Pancreas (tissue), 10 donors: ENCODE measurements at regions not wholly inside any gene's neighbourhood (a gene's known extent, or its start where the extent isn't known, plus 50 kb on each side); places are given as distances from the start of the nearest gene placed in this dataset.

Experiments
- ATAC-seq, 4 donors: fragments of 200-7000 bp; cut with Tn5 transposase; one replicate each; pipeline versions ENCODE4 v1.8.0 to v1.9.1; 2020; ENCODE audit warnings: mild to moderate bottlenecking in 4 of 4, moderate library complexity in 4 of 4
- DNase-seq, 6 donors: peaks; one replicate each; pipeline ENCODE4 v3.0.0-alpha.2; 2020
- FAIRE-seq: peaks from 2 replicates; lab custom pipeline; 2012; peaks lifted over from hg19 to GRCh38; lab: Jason Lieb, UNC
- H3K27ac ChIP-seq, 4 donors: fragments of 200-600 bp; sonication (generic); 1 replicate in 3 of 4; 2 replicates in 1 of 4; pipeline versions ENCODE4 v1.5.0 to v1.8.0; 2020
- H3K27me3 ChIP-seq, 4 donors: fragments of 200-600 bp; one replicate each; pipeline ENCODE4 v1.8.0; 2021
- H3K36me3 ChIP-seq, 3 donors: fragments of 200-600 bp; sonication (generic) in 1 of 3; one replicate each; pipeline versions ENCODE4 v1.5.0 to v1.8.0; 2020 to 2021
- H3K4me1 ChIP-seq, 3 donors: fragments of 200-600 bp; one replicate each; pipeline ENCODE4 v1.8.0; 2021
- H3K4me3 ChIP-seq, 4 donors: fragments of 200-600 bp; sonication (generic) in 2 of 4; one replicate each; pipeline versions ENCODE4 v1.5.0 to v1.8.0; 2020 to 2021
- H3K9me3 ChIP-seq, 4 donors: fragments of 200-600 bp; one replicate each; pipeline ENCODE4 v1.8.0; 2021
- WGBS, 2 donors: extraction: QIAGEN DNeasy Blood & Tissue Kit; methylation state at CpG; one replicate each; pipeline ENCODE4 v1.1.7; 2013; 5-methylcytosine and 5-hydroxymethylcytosine counted together
- intact Hi-C, 3 donors: fragments of 100-400 bp; cut with DNase I; formaldehyde crosslinking; loops; one replicate each; pipeline versions ENCODE4 v1.11.1 to v1.14.2; 2022
- TF ChIP-seq, protein P1 (sequence below), 4 donors: fragments of 200-600 bp; sonication (generic) in 3 of 4; IDR thresholded peaks; one replicate each; pipeline versions ENCODE4 v1.5.0 to v1.8.0; 2021; ENCODE audit warnings: antibody characterized with exemption in 4 of 4
- donor health status: healthy with polysubstance abuse.
- donor health status: DM: no; HTN: no; CAD: no; lungs with moderate emphysema.
- donor health status: DM: no; HTN: no; CAD: no.
- donor health status: control.
- donor health status: control.
- donor health status: Bipolar disorder and iron deficiency.
- donor health status: DM: yes; HTN: yes; CAD: no.
- donor health status: DM: no; HTN: no; CAD: no.
- donor health status: DM: no; HTN: no; CAD: no.
- donor health status: DM: yes; HTN: yes; CAD: no.

GRCh38 chr3:81268526-81268925, 492.9 kb downstream of the GBE1 start:
- H3K27me3 ChIP-seq, result no peaks in the 10 kb centered on the region
- no peak for FAIRE-seq
- no peak overlapping the region for H3K4me3 ChIP-seq
- no peaks in the 10 kb centered on the region for H3K36me3 ChIP-seq
- TF ChIP-seq, protein P1, sequence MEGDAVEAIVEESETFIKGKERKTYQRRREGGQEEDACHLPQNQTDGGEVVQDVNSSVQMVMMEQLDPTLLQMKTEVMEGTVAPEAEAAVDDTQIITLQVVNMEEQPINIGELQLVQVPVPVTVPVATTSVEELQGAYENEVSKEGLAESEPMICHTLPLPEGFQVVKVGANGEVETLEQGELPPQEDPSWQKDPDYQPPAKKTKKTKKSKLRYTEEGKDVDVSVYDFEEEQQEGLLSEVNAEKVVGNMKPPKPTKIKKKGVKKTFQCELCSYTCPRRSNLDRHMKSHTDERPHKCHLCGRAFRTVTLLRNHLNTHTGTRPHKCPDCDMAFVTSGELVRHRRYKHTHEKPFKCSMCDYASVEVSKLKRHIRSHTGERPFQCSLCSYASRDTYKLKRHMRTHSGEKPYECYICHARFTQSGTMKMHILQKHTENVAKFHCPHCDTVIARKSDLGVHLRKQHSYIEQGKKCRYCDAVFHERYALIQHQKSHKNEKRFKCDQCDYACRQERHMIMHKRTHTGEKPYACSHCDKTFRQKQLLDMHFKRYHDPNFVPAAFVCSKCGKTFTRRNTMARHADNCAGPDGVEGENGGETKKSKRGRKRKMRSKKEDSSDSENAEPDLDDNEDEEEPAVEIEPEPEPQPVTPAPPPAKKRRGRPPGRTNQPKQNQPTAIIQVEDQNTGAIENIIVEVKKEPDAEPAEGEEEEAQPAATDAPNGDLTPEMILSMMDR (IDR thresholded peaks at IDR 0.05), result no peak
- H3K9me3 ChIP-seq, result peaks cover 0 to 4% (median 0%) of the 10 kb centered on the region in 4 donors
- 72 to 79% methylated on average over 4 of the region's 4 CpGs for WGBS, 2 donors
- no peak for DNase-seq
- intact Hi-C loops, result no loop called here
- ATAC-seq, result no peak
- no peak overlapping the region for H3K27ac ChIP-seq
- no peaks in the 10 kb centered on the region for H3K4me1 ChIP-seq

DNA sequence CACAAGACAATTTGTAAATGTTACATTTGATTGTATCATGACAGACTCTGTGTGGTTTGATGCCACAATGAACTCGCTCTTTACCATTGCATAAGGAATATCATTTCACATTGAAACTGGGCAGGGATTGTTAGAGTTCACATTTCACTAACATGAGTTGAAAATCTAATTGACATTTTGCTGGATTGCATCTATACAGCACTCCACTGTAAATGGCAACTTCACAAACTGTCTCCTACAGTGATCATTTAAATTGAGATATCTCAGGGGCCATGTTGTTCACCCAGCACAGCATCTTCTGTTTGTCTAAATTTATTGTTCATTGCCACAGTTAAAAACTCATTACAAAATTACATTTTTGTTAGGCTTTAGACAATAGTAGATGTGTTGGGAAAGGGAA, 499.4 kb downstream of the GBE1 start:
- TF ChIP-seq, protein P1 (IDR thresholded peaks at IDR 0.05), result no peak
- intact Hi-C loops, result no loop called here
- DNase-seq (no peak), ATAC-seq (no peak), FAIRE-seq (no peak)
- H3K4me1 ChIP-seq, result no peaks in the 10 kb centered on the region
- H3K27me3 ChIP-seq, result no peaks in the 10 kb centered on the region
- no peak overlapping the region for H3K27ac ChIP-seq
- H3K9me3 ChIP-seq, result no peaks in the 10 kb centered on the region
- 88 to 98% methylated on average over 1 of the region's 1 CpG for WGBS, 2 donors
- no peaks in the 10 kb centered on the region for H3K36me3 ChIP-seq
- H3K4me3 ChIP-seq, result no peak overlapping the region

- intact Hi-C loops, result no loop called here
- DNase-seq (no peak), ATAC-seq (no peak), FAIRE-seq (no peak)
- Histone ChIP-seq H3K36me3 (no peaks in the 10 kb centered on the region), H3K27ac (no peak overlapping the region), H3K9me3 (no peaks in the 10 kb centered on the region), H3K27me3 (no peaks in the 10 kb centered on the region), H3K4me3 (no peak overlapping the region), H3K4me1 (no peaks in the 10 kb centered on the region)
- 69% methylated on average over 4 of the region's 4 CpGs for WGBS, 2 donors
- TF ChIP-seq, protein P1 (IDR thresholded peaks at IDR 0.05), result no peak
Observed at GRCh38 chr3:81255463-81255862, 506.0 kb downstream of the GBE1 start.

DNA sequence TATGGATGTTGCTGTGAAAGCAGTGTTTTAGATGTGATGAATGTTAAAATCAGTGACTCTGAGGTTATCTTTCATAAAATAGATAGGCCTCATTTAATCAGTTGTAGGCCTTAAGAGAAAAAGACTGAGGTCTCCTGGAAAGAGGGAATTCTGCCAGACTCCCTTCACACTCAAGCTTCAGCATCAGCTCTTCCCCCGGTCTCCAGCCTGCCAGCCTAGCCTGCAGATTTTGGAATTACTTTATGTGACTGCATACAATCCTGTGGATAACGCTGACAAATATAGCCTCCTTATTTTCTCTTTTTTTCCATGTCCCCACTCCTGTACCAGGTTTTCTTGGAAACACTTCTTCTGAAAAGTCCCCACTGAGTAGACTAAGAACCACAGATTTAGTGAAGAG, 510.3 kb downstream of the GBE1 start:
- intact Hi-C loops, result no loop called here

DNA sequence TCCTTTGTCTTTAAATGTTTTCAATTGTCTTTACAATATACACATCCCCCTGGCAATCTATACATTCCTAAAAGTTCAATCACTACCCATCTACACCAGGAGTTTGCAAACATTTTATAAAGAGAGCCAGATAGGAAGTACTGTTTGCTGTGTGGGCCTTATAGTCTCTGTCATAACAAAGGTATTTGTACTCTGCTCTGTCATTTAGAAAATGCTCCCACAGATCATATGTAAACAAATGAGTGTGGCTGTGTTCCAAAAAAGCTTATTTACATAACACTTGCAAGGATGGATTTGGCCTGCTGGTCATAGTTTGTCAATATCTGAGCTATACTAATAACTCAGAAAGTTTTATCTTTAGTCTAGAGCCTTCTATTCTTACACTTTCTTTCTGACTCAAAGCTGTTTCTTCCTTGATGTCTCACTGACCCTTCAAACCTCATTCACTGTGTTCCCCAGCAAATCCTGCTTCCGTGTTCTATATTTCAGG, 511.9 kb downstream of the GBE1 start:
- Histone ChIP-seq H3K36me3 (no peaks in the 10 kb centered on the region), H3K9me3 (no peaks in the 10 kb centered on the region), H3K27me3 (no peaks in the 10 kb centered on the region), H3K27ac (no peak overlapping the region), H3K4me1 (no peaks in the 10 kb centered on the region), H3K4me3 (no peak overlapping the region)
- ATAC-seq (peak in 3 of 4 donors; percentile 22 to 63 (median 37)), DNase-seq (no peak), FAIRE-seq (no peak)
- intact Hi-C loops, result no loop called here
- TF ChIP-seq, protein P1 (IDR thresholded peaks at IDR 0.05), result no peak
- 72 to 83% methylated on average over 1 of the region's 1 CpG for WGBS, 2 donors

More for the DNA sequence above, 510.3 kb downstream of the GBE1 start:
- H3K9me3 ChIP-seq, result no peaks in the 10 kb centered on the region
- H3K4me3 ChIP-seq, result no peak overlapping the region
- no peaks in the 10 kb centered on the region for H3K27me3 ChIP-seq
- TF ChIP-seq, protein P1 (IDR thresholded peaks at IDR 0.05), result no peak
- no peak for FAIRE-seq
- WGBS, 2 donors, result 96% methylated on average over 2 of the region's 2 CpGs
- no peak for ATAC-seq
- no peak for DNase-seq
- no peaks in the 10 kb centered on the region for H3K4me1 ChIP-seq
- no peaks in the 10 kb centered on the region for H3K36me3 ChIP-seq
- no peak overlapping the region for H3K27ac ChIP-seq
